HG03060 (cell line): ENCODE measurements at regions not wholly inside any gene's neighbourhood (a gene's known extent, or its start where the extent isn't known, plus 50 kb on each side); places are given as distances from the start of the nearest gene placed in this dataset.
A peak's percentile ranks its signal among the peaks of the same experiment; 100 is the strongest.
"Not testable (repeated sequence)": the region's sequence is repeated elsewhere in the genome, so short reads cannot be mapped to it uniquely, and the experiment has no call there.

ENCODE experiments used
- ATAC-seq: cut with Tn5 transposase; IDR thresholded peaks from one replicate; pipeline ENCODE4 v1.9.1; 2021; ENCODE audit warnings: low read depth, moderate number of reproducible peaks; ENCODE audit not compliant: unreplicated experiment

GRCh38 chr6:120931520-120932180 lies 402.6 kb downstream of the TBC1D32 start:
- ATAC-seq = not testable (repeated sequence)

GRCh38 chr6:120930500-120930899 lies 403.8 kb downstream of the TBC1D32 start:
- not testable (repeated sequence) for ATAC-seq

GRCh38 chr6:120924214-120924613 lies 410.1 kb downstream of the TBC1D32 start:
- no peak for ATAC-seq

DNA sequence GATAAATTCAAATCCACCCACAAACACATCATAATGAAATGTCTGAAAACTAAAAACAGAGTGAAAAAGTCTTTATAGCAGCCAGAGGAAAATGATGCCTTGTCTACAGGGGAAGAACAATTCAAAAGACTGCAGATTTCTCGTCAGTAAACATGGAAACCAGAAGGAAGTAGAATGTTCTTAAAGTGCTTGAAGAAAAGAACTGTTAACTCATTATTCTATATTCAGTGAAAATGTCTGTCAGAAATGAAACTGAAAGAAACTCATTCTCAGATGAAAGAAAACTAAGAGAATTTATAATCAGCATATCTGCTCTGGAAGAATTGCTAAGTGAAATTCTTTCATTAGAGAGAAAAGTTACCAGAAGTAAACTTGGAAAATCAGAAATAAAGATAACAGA lies 416.1 kb downstream of the TBC1D32 start:
- ATAC-seq = no peak

- ATAC-seq = no peak
These were observed 417.4 kb downstream of the TBC1D32 start for GRCh38 chr6:120916844-120917243.

DNA sequence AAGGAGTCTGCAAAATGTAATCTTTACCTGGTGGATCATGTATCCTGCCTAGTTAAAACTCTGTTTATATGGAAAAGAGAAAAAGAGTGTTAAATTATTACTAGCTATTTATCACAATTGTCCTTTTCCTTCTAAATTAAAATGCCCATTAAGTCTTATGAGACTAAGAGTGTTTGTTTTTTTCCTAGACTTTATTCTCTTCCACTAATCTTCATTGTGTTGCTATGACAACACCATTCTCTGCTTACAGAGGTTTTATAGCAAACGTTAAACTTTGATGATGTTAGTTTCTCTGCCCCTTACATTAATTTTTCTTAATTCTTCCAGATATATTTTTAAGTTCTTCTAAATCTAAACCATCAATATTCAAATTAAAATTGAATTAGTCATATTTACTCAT lies 420.8 kb downstream of the TBC1D32 start:
- no peak for ATAC-seq

GRCh38 chr6:120908767-120909166 lies 425.5 kb downstream of the TBC1D32 start:
- ATAC-seq = no peak

GRCh38 chr6:120903836-120904235 lies 430.4 kb downstream of the TBC1D32 start:
- ATAC-seq = no peak

DNA sequence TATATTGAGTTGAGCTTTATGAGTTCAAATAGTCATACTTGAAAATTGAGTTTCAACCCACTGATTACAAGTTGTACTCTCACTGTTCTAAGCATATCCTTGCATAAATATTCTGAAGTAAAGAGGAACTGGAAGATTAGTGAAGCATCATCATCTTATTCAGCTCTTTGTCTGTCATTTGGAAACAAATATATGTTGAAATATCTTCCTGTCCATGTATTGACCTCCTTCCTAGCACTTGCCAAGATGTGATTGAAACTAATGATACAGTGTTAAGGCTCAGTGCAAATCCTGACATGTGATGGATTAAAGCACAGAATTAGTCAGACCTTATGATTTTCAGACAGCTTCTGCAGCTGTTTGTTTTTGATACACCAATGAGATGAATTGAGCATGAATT lies 434.3 kb downstream of the TBC1D32 start:
- ATAC-seq = no peak

DNA sequence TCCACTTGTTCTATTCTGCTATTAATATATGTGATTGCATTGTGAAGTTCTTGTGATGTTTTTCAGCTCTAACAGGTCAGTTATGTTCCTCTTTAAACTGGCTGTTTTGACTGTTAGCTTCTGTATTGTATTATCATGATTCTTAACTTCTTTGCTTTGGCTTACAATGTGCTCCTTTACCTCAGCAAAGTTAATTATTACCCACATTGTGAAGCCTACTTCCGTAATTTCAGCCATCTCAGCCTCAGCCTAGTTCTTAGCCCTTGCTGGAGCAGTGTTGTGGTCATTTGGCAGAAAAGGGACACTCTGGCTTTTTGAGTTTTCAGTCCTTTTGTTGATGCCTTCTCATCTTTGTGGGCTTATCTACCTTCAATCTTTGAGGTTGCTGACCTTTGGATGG lies 440.2 kb downstream of the TBC1D32 start:
- ATAC-seq = peak; percentile 80

- no peak for ATAC-seq
These were observed 457.3 kb downstream of the TBC1D32 start for GRCh38 chr6:120876931-120877330.

GRCh38 chr6:120876424-120876823 lies 457.9 kb downstream of the TBC1D32 start:
- peak; percentile 36 for ATAC-seq

GRCh38 chr6:120875900-120876299 lies 458.4 kb downstream of the TBC1D32 start:
- peak; percentile 36 for ATAC-seq

GRCh38 chr6:120874422-120874821 lies 459.9 kb downstream of the TBC1D32 start:
- ATAC-seq = no peak

- no peak for ATAC-seq
These were observed 461.0 kb downstream of the TBC1D32 start for GRCh38 chr6:120873125-120873865.

- no peak for ATAC-seq
These were observed 462.1 kb downstream of the TBC1D32 start for GRCh38 chr6:120872262-120872578.

- ATAC-seq = no peak
These were observed 462.6 kb downstream of the TBC1D32 start for GRCh38 chr6:120871416-120872261.

DNA sequence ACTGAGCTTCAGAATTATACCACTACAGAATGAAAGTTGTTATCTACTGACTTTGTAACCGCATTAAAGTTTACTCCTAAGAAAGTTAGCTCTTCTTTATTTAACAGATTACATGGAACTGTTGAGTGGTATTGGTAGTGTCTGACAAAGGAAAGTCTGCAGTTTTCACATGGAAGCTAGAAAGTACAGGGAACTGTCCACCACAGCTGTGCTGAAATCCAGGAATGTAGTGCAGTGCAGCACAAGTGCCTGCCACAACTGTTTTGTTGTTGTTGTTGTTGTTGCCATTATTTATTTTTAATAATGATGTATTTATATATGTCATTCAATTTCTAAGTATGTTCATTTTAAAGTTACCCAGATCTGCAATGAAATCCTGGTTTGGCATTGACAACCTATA lies 464.9 kb downstream of the TBC1D32 start:
- ATAC-seq = no peak

- ATAC-seq = no peak
These were observed 476.9 kb downstream of the TBC1D32 start for GRCh38 chr6:120857422-120857821.

DNA sequence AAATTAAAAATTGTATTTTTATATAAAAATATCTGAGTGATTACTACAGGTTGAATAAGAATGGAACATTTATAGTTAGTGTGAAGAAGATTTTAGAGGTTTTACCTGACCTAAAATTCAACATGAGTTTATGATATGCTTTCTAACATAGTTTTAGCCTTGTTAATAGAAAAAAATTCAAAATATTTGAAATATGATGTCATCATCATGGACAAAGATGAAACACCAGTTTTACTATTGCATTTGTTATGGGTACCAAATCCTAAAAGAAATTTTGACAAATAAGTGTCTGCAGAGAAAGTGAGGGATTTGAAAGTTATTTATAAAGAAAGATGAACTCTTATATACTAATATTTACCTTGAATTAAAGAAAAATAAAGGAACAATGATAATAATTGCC lies 479.7 kb downstream of the TBC1D32 start:
- ATAC-seq = no peak

- no peak for ATAC-seq
These were observed 480.8 kb downstream of the TBC1D32 start for GRCh38 chr6:120853489-120853888.
